ENCODE measurements at regions not wholly inside any gene's neighbourhood (a gene's known extent, or its start where the extent isn't known, plus 50 kb on each side); places are given as distances from the start of the nearest gene placed in this dataset.
A peak's percentile ranks its signal among the peaks of the same experiment; 100 is the strongest.

DNA sequence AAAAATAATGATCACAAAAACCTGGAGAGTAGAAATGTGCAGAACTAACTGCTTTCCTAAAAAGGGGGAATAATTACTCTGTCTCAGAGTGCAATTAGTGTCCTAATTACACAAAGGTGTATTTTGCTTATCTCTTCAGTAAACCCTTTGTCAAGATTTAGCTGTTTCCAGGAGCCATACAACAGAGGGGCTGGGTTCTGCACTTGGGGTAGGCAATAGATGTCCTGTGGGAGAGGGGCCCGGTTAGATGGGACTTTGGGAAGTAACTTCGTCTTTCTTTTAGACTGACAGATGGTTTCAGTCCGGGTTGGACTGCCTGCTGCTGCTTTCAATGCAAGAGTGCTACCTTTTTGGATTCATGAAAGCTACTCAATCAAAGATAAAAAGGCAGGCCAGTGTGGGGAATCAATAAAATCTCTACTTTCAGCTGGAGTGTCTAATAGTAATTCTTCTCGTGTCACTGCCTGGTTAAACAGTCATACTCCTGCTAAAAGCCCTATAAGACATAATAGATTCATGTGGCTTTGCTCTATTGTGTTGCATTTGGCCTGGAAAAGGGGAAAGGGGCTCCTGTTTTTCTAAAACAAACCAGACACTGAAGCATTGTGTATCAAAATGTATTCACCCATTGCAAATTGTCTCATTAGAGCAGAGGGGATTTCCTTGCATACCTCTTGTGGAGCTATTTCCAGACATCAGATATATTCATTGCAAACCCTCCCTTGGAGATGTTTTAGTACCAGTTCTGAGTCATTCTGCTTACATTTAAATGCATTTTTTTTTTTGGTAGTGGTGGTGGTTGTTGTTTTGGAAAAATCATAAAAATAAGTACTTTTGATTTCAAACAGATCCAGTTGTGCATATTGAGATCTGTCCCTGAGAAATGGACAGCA lies 83.3 kb upstream of the PCDH8 start:
- TF ChIP-seq CTCF (IDR thresholded peaks at IDR 0.05; ENCODE audit: insufficient read depth, low read depth, low read length, missing control alignments), result no peak
- H3K4me3 ChIP-seq (ENCODE audit: low read length), result no peak overlapping the region
- DNase-seq (ENCODE audit: low read depth), result no peak

DNA sequence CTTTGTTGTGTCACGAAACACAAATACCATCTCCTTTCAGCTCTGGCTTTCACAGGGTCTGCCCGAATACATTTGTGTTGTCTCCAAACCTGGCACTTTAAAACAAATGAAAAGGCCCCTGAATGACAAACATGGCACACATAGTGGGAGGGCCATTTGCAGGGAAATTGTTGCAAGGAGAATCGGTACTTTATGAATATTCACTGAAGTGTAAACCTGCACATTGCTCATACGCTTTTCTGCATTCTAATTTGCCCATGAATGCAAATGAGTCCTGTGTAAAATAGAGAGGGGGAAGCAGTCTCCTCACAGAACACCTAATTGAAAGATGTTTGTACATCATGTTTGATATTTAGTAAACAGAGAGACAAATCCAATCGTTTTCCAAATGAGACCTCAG lies 82.7 kb upstream of the PCDH8 start:
- no peak for DNase-seq (ENCODE audit: low read depth)
- TF ChIP-seq CTCF (IDR thresholded peaks at IDR 0.05; ENCODE audit: insufficient read depth, low read depth, low read length, missing control alignments), result no peak

DNA sequence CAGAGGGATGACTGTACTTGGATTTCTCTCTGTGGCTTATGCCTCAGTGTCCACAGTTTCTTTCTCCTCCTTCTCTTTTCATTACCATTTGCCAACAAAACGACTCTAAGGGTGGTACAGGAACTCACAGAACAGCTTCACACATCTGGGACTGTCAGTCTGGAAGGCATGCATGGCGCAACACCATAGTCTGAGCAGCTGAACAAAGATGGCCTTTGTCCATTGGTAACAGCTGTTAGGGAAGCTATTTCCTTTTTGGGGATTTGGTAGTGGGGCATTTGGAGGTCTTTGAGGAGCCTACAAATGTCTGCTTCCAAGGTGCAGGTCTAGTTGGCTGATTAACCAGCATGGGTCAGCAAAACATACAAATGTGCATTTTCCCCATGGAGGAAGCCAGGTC lies 81.4 kb upstream of the PCDH8 start:
- TF ChIP-seq CTCF (IDR thresholded peaks at IDR 0.05; ENCODE audit: insufficient read depth, low read depth, low read length, missing control alignments), result no peak
- no peak overlapping the region for H3K4me3 ChIP-seq (ENCODE audit: low read length)
- no peak for DNase-seq (ENCODE audit: low read depth)

More for the DNA sequence above, 82.7 kb upstream of the PCDH8 start:
- H3K4me3 ChIP-seq (ENCODE audit: low read length), result no peak overlapping the region

GRCh38 chr13:52926971-52927370 lies 78.5 kb upstream of the PCDH8 start:
- no peak for TF ChIP-seq CTCF (IDR thresholded peaks at IDR 0.05; ENCODE audit: insufficient read depth, low read depth, low read length, missing control alignments)
- H3K4me3 ChIP-seq (ENCODE audit: low read length), result no peak overlapping the region
- DNase-seq (ENCODE audit: low read depth), result peak; percentile 85

DNA sequence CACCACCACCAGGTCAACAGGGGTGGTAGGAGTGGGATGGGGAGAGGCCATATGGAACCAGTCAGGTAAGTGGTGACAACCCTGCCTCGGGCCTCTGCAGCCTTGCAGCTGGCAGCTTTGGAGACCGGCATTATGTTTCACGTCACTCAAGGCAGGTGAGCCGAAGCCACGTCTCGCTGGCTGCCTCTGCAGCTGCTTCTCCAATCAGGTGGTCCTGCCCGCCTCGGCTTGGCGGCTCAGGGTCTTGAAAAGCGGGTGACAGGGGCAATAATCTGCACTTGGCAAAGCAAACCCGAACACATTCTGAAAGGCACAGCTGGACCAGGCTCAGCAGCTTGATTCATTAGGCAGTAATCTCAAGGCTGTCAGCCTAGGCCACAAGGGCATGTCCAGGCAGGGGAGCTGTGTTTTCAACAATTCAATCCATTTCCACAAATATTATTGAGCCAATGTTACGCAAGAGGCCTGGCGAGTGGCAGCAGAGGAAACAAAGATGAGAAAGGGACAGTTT lies 77.4 kb upstream of the PCDH8 start:
- no peak overlapping the region for H3K4me3 ChIP-seq (ENCODE audit: low read length)
- peak; percentile 94 for DNase-seq (ENCODE audit: low read depth)

DNA sequence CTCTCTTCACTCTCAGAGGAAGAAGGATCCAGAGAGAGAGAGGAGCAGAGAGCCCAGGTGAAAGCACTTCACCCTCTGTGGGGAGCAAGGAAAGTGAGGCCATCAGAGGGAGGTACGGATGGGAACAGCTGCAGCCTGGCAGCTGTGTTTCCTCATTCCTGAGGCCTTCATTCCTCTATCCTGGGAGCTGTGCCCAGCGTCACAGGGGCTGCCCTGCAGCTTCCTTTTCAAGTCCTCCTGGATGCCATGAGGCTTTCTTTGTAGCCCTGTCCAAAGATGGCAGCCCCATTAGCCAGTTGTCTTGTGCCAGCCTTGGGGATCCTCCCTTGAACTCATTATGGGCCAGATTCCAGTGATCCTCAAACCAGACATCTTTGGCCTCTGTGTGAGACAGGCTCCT lies 76.8 kb upstream of the PCDH8 start:
- TF ChIP-seq CTCF (IDR thresholded peaks at IDR 0.05; ENCODE audit: insufficient read depth, low read depth, low read length, missing control alignments), result no peak
- DNase-seq (ENCODE audit: low read depth), result peak; percentile 45
- H3K4me3 ChIP-seq (ENCODE audit: low read length), result no peak overlapping the region

More for the DNA sequence above, 77.4 kb upstream of the PCDH8 start:
- no peak for TF ChIP-seq CTCF (IDR thresholded peaks at IDR 0.05; ENCODE audit: insufficient read depth, low read depth, low read length, missing control alignments)
